ENCODE measurements at regions not wholly inside any gene's neighbourhood (a gene's known extent, or its start where the extent isn't known, plus 50 kb on each side); places are given as distances from the start of the nearest gene placed in this dataset.
"Not testable (repeated sequence)": the region's sequence is repeated elsewhere in the genome, so short reads cannot be mapped to it uniquely, and the experiment has no call there.

DNA sequence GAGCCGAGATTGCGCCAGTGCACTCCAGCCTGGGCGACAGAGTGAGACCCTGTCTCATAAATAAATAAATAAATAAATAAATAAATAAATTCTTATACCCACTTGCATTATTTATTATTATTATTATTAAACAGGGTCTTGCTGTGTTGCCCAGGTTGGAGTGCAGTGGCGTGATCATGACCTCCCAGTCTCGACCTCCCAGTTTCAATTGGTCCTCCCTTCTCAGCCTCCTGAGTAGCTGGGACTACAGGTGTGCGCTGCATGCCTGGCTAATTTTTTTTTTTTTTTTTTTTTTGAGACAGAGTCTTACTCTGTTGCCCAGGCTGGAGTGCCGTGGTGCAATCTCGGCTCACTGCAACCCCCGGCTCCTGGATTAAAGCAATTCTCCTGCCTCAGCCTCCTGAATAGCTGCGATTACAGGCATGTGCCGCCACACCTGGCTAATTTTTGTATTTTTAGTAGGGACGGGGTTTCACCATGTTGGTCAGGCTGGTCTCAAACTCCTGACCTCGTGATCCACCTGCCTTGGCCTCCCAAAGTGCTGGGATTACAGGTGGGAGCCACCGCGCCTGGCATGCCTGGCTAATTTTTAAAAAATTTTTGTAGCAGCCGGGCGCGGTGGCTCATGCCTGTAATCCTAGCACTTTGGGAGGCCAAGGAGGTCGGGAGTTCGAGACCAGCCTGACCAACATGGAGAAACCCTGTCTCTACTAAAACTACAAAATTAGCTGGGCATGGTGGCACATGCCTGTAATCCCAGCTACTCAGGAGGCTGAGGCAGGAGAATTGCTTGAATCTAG lies 150.2 kb downstream of the SEC14L1 start:
- not testable (repeated sequence) for DNase-seq

DNA sequence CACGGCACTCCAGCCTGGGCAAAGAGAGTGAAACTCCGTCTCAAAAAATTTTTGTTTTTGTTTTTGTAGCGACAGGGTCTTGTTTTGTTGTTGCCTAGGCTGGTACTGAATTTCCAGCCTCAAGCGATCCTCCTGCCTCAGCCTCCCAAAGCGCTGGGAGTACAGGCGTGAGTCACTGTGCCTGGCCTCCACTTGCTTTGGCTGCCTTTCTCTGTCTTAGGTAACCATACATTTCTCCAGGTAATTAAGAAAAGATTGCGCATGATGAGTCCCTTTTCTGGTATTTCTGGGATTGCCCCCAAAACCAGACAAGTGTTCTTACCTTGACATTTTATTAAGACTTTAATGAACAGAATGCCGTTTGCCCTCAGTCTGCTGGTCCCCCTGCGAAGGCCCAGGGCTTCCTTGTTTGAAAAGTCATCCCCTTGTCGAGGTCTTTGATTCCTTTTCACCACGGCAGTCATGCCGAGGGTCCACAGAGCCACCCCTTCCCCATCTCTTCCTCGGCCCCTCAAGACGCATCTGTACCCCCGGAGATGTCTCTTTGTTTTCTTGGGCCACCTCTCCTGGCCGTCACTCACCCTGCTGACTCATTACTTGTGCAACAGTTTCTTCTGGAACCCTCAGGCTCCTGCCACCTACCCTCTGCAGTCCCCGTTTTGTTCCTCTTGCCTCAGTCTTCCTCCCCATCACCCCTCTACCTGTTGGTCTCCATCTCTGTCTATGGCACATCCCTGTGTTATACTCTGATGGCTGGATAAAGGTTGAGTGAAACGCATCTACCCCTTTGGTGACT lies 151.0 kb downstream of the SEC14L1 start:
- no peak for DNase-seq

DNA sequence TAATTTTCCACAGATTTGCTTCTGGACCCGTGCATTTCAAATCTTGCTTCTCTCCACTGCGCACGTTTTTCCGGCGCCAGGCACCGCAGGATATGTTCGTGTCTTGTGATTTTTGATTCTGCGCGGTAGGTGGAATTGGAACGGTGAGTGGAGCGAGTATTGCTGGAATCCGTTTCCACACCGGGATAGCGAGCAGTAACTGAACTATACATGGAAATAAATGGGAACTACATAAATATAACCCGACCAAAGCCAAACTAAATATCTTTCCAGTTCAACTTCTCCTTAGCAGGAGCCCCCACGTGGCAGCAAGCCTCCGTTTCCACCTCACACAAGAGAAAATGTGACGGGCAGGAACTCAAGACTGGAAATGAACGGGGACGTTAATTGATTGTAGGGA lies 154.0 kb downstream of the SEC14L1 start:
- no peak for DNase-seq

DNA sequence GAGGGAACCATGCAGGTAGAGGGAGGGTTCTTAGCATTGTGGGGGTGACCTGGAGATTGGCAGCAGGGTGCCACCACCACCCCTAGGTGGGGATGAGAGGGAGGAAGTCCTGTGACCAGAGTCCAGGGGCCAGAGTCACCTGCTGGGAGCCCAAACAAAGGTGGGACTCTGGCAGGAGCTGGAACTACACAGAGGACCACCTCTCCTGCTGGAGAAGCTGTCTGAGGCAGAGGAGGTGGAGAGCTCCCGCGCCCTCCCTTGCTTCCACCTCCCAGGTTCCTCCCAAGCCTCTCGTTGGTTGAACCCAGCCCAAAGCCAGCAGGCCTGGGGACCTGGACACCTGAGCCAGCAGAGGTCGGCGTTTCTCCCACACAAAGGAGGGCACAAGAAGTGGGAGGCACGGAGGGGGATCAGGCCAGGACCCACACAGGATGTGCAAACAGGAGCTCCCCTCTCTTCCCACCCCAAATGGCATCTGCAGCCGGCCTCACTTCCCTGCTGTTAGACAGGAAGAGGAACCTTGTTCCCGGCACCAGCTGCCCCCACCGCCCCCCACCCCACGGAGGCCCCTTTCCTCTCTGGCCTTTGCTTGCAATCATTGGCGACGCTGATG lies 154.6 kb downstream of the SEC14L1 start:
- no peak for DNase-seq

DNA sequence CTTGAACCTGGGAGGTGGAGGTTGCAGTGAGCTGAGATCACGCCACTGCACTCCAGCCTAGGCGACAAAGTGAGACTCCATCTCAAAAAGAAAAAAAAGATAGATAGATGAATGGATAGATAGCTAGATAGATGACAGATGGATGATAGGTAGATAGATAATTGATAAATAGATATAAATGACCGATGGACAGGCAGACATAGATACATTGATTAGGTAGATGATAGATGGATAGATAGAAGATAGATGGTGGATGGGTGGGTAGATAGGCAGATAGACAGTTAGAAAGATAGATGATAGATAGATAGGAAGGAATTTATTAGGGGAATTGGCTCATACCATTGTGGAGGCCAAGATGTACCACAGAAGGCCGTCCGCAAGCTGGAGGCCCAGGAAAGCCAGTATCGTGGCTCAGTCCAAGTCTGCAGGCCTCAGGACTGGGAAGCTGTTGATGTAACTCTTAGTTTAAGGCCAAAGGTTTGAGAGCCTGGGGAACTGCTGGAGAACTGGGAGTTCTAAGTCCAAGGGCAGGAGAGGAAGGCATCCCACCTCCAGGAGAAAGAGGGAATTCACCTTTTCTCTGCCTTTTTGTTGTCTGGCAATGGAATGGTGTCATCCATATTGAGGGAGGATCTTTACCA lies 156.1 kb downstream of the SEC14L1 start:
- no peak for DNase-seq

DNA sequence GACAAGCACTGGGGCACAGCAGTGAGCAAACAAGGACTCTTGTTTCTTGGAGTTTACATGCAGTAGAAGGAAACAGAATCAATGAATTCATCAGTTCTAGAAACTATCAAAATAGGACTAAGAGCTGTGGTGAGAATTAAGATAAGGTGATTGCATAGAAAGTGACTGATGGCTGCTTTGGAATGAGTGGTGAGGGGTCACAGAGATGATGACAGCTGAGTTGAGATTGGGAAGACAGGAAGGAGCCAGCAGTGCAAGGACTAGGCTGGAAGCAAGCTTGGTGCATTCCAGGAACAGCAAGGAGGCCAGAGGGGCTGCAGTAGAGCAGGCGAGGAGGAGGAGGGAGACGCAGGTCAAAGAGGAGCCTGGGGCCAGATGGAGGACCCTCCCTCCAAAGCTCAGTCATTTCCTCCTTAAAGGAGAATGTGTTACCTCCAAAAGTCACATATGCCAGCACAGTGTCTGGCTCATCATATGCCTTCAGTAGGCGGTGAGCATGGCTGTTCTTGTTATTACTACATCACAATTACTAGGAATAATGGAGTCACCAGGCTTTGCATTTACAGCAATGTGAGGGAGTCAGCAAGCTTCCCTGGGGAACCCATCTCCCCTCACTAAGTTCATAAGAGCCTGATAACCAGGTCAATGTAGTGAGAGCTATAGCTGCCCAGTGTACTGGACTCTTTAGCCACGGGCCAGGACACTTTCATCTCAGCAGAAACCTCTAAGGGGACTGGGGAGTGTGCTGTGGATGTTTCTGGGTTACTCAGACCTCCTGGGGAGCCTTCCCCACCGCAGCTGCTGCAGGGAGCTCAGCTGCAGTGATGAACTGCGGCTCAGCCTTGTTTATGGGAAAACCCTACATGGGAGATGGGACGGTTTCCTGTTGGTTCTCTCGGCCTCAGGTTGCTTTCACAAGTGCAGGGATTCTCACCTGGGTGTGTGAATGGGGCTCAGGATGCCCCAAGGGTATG lies 157.2 kb downstream of the SEC14L1 start:
- peak; percentile 48 to 67 for DNase-seq

DNA sequence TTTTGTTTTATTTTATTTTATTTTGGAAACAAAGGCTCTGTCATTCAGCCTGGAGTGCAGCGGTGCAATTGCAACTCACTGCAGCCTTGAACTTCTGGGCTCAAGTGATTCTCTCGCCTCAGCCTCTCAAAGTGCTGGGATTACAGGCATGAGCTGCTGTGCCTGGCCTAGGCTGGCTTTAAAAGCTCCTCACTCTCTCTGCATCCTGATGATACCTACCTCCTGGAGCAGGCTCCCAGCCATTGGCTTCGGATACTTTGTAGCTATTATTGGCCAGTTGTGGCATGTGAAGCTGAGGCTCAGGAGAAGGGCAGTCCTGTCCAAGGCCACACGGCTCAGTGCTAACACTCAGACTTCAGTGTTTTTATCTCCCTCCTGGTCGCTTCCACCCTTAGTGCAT lies 158.0 kb downstream of the SEC14L1 start:
- DNase-seq, result no peak

DNA sequence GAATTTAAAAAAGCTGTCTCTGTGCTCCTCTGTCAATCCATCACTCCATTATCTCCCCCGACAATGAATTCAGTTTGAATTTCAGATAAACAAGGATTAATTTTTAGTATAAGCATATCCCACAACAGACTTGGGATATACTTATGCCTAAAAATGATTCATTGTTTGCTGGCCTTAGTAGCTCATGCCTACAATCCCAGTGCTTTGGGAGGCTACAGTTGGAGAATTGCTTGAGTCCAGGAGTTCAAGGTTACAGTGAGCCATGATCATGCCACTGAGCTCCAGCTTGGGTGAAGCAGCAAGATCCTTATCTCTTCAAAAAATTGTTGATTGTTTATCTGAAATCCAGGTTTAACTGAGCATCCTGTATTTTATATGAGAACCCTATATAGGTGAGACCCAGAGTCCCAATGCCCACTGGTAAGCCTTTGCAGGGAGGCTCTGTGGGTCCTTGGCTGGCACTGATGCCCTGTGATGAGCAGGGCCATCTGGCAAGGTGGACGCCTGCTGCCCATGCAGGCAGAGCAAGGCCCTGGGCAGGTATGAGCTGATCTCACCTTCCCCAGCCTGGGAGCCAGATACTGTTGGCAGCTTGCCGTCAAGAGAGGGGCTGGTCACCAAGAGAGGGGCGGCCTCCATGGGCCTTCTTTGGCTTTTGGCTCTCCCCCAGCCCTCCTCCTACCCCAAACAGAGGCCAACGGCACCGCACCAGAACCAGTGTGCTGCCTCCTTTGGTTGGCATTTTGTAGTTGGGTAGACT lies 158.7 kb downstream of the SEC14L1 start:
- no peak for DNase-seq

DNA sequence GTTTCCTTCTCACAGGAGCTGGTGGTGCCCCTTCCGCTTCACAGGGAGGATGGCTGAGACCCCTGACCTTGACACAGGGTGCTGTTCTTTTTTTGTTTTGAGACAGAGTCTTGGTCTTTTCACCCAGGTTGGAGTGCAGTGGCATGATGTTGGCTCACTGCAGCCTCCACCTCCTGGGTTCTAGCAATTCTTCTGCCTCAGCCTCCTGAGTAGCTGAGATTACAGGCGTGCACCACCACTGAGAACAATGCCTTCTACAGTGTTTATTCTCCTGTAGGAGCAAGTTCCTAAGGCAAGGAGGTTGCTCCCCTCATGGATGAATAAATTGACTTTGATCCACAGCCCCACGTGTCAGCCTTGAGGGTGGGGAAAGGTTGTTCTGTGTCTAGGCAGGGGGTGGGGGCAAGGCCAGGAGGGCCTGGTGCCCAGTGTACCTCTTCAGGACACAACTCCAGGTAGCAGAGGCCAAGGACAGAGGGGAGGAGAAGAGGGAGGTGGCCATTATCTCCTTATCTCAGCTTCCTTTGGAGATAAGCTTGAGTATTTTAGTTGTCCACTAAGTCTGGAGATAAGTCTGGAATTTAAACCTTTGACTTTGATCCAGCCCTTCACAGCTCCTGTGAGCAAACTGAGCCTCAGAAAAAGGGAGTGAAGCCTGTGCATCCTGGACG lies 159.4 kb downstream of the SEC14L1 start:
- DNase-seq, result no peak

DNA sequence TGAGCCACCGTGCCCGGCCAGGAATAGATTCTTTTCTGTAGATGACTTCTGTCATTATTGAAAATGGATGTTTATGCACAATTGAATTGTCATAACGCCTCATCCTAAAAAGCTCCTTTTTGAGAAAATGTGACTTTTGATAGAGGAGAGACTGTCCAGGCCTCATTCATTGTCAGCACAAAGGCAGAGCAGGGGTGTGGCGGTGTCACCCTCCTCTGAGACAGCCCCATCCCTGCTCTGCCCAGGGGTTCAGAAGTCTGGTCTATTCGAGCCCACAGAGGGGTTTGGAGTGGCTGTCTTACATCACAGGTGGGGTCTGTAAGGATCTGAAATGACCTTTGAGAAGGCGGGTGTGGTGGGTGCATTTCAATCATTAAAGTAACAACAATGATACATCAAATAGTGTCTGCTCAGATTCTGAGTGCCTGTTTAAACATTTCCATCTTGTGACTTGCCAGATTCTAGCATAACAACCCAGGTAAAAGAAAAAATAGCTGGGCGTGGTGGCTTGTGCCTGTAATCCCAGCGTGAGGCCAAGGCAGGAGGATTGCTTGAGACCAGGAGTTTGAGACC lies 161.0 kb downstream of the SEC14L1 start:
- no peak for DNase-seq

DNA sequence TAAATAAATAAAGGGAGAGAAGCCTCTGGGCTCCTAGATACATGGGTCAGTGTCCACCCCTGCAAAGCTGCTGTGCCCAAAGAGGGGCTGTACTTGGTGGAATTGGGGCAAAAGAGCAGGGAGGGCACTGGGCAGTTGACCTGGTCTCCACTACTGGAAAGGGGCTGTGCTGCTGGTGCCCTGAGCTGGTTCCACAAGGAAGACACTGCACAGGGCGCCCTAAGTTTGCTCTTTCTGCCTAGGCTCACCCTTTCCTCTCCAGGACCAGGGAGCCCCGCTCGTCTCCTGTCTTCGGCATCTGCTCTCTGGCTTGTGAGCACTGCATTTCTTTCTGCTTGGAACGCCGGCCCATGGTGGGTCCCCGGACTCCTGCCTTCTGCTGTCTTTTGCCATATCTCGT lies 161.9 kb downstream of the SEC14L1 start:
- no peak for DNase-seq

DNA sequence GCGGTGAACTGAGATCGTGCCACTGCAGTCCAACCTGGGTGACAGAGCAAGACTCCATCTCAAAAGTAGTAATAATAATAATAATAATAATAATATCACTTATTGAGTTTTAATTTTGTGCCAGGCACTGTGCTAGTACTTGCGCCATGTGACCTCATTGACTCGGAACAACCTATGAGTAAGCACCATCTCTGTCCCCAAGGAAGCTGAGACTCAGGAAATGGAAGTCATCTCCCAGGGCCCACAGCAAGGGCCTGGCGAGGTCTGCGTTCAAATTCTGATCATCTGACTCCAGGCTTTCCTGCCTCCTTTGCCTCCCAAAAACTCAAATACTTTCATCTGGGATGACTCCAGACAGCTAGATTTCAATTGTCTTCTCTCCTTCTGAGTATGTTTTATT lies 162.9 kb downstream of the SEC14L1 start:
- DNase-seq, result peak in 1 of 2 donors; percentile 61

DNA sequence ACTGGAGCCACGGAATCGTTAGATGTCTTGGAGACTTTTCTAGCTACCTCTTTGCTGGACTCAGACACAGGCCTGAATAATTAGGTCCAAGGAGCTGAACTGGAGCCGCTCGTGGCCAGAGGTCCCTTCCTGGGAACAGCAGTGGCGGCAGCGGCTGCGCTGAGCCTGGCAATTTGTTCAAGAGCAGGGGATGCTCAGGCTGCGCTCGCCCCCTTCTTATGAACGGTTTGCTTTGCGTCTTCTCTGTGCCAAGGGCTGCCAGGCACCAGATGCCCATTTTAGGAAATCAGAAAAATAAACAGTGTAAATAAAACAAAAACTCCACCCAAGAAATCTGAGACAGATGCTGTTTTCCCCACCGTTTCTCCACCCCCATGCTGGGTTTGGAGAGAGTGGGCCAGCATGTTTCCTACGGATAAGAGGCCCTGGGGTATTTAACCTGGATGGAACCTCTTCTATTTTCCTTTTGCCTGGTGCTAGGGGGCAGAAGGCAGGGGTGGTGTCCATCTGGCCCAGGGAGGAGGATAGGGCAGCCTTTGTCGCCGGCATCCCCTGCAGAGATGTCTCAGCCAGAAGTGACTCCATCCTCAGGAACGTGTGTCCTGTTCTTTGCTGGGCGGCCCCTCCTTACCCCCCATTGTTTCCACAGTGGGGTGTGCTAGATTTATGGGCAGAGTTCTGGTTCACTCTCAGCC lies 163.4 kb downstream of the SEC14L1 start:
- DNase-seq, result no peak

DNA sequence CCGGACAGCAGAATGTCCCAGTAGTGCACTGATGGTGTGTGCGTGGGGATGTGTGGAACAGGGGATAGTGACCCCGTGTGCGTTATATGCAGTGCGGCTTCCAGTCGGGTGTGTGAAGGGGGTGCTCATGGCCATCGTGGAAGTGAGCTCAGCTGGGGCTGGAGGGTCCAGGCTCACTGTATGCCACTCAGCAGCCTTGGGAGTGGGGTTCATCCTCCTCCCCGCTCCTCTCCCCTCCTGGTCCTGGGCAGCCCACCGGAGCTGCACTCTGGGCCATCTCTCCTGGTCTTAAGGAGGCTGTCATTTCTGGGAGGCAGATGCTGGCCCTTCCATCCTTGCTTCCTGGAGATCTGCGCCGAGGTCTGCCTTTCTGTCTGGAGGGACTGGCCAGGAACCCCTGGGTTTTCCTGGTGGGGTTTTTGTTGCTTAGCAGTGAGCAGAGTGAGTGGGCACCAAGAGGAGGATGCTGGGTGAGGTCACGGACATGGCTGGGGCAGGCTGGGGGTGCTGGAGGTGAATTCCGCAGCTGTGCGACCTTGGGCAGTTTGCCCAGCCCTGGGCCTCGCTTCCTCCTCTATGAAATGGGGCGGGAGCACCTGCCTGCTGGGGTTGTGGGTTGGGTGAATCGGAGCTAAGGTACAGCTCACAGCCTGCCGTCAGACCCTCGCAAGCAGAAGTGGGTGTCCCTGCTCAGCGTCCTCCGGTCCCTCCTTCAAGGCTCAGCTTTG lies 164.1 kb downstream of the SEC14L1 start:
- DNase-seq, result peak; percentile 75 to 90

DNA sequence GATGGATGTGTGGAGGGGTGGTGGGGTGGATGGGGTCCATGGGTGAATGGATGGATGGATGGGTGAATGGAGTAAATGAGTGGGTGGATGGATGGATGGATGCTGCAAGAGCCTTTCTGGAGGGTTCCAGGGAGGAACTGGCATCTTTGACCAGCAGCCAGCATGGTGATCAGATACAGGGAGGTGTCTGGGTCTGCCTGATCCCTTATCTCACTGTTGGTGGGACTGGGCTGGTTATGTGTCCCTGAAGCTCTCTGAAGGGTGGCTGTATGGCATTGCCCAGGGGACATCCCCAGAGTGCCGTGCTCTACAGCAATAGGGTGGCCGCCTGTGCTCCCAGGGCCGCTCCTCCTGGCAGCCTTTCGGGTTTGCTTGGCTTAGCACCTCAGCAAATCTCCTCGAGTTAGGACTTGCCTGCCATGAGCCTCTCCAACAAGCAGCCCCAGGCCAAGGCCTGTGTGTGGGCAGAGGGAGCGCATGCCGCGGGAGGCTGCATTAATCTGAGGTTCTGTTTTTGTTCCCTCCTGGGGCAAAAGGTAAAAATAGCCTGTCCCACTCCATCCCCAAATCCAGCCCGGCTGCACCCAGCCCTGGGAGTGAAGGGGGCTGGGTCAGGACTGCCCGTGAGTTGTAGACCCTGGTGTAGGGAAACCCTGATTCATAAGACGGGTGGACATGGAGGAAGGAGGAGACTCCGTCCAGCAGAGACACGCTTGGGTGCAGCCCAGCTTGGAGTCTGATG lies 165.4 kb downstream of the SEC14L1 start:
- DNase-seq, result no peak

DNA sequence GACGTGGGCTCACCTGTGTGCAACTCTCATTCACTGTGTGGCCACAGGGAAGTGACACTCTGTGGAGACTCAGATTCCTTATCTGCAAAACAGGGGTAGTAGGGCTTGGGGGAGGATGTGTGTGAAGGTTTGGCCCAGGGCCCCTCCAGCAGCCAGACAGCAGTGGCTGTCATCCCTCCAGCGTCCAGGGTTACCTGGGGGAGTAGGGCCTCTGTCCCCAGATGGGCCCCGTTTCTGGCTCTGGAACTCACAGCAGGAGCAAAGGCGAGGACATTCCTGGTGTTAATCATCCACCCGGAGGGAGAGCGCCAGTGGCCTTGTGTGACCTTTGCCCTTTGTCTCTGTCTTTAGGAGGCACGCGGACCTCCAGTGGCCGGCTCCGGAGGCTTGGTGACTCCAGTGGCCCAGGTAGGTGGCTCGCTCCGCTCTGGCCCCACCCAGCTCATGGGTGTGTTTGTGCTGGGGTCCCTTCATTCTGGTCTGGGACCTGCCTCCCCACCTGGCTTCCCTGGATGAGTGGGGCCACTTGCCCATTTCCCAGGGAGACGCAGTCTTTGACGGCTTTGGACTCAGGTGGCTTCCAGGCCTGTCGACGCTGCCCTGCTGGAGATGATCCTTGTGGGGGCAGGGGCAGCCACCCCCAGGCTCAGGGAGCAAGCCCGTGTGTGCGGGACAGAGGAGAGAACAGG lies 166.2 kb downstream of the SEC14L1 start:
- DNase-seq, result no peak

DNA sequence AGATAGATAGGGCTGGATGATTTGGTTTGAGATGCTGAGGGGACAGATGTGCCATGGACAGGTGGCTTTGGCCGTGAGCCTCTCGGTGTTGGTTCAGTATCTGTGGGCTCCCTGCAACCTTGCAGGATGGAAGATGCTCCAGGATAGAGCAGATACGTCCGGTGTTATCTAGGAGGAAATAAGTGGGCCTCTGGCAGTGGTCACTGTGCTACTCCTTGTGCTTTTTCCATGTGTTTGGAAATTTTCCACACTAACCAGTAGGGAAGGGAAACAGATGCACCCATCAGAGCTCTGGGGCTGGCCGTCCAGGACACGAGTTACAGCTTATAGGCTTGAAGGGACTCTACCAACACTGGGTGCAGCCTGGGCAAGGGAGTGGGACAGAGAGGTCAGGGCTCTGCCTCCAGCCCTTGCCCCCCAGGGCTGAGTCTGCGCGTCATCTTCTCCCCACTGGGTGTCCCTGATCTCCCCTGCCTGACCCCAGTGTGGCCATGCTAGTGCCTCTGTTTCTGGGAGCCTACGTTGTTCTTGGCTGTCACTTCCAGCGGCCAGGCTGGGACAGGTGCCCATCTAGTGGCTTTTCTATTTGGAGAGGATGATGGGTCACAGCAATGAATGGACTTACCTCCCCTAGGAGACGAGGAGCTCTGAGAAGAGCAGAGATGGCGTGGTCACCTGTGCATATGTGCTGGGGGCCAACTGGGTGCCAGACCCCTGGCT lies 166.9 kb downstream of the SEC14L1 start:
- no peak for DNase-seq
